Fibroblast of lung (primary cell): ENCODE measurements at regions not wholly inside any gene's neighbourhood (a gene's known extent, or its start where the extent isn't known, plus 50 kb on each side); places are given as distances from the start of the nearest gene placed in this dataset.

ENCODE experiments used
- DNase-seq, 2 donors: peaks; one replicate each; pipeline versions ENCODE4 v3.0.0 to v3.0.0-alpha.2; 2010; ENCODE audit warnings: low read depth in 2 of 2
- H2AFZ ChIP-seq: 2 replicates; pipeline ENCODE4 v1.5.1; 2012; ENCODE audit warnings: low read length, control low read depth, inconsistent platforms
- H3K27ac ChIP-seq: 2 replicates; pipeline ENCODE4 v1.5.1; 2011; ENCODE audit warnings: low read length, control low read depth; ENCODE audit not compliant: insufficient read depth
- H3K27me3 ChIP-seq: 2 replicates; pipeline ENCODE4 v1.5.1; 2011; ENCODE audit warnings: mild to moderate bottlenecking, low read length; ENCODE audit not compliant: control insufficient read depth, insufficient read depth
- H3K36me3 ChIP-seq: 2 replicates; pipeline ENCODE4 v1.5.1; 2011; ENCODE audit warnings: low read length; ENCODE audit not compliant: control insufficient read depth, insufficient read depth
- H3K4me1 ChIP-seq: 2 replicates; pipeline ENCODE4 v1.5.1; 2011; ENCODE audit warnings: low read length; ENCODE audit not compliant: control insufficient read depth, insufficient read depth; ENCODE audit errors: extremely low read depth
- H3K4me2 ChIP-seq: 2 replicates; pipeline ENCODE4 v1.5.1; 2011; ENCODE audit warnings: low read length, control low read depth; ENCODE audit not compliant: insufficient read depth; ENCODE audit errors: extremely low read depth
- H3K4me3 ChIP-seq, 4 experiments: fragments of 200-600 bp in 1 of 4; sonication (generic) in 1 of 4; replicated peaks in 1 of 4; 2 replicates each; pipeline ENCODE4 v1.5.1; 2011 to 2016; ENCODE audit warnings: low read length in 4 of 4, low read depth in 3 of 4, mild to moderate bottlenecking in 3 of 4, control low read depth in 2 of 4, inconsistent platforms in 1 of 4, mixed read lengths in 1 of 4; ENCODE audit not compliant: insufficient read depth in 1 of 4; ENCODE audit errors: control extremely low read depth in 1 of 4
- H3K79me2 ChIP-seq: 2 replicates; pipeline ENCODE4 v1.5.1; 2012; ENCODE audit warnings: mild to moderate bottlenecking, low read length, inconsistent platforms; ENCODE audit not compliant: control insufficient read depth, insufficient read depth
- H3K9ac ChIP-seq: 2 replicates; pipeline ENCODE4 v1.5.1; 2011; ENCODE audit warnings: mild to moderate bottlenecking, low read length, control low read depth; ENCODE audit not compliant: insufficient read depth
- H3K9me3 ChIP-seq: 2 replicates; pipeline ENCODE4 v1.5.1; 2012; ENCODE audit warnings: low read depth, low read length; ENCODE audit not compliant: control insufficient read depth, insufficient read depth
- H4K20me1 ChIP-seq: 2 replicates; pipeline ENCODE4 v1.5.1; 2011; ENCODE audit warnings: low read length; ENCODE audit not compliant: control insufficient read depth, insufficient read depth; ENCODE audit errors: extremely low read depth
- CTCF ChIP-seq, 2 donors: IDR thresholded peaks in 1 of 2; conservative IDR thresholded peaks in 1 of 2; 1 replicate in 1 of 2; 2 replicates in 1 of 2; pipeline ENCODE4 v1.5.1; 2011 to 2012; ENCODE audit warnings: low read length in 2 of 2, control low read depth in 1 of 2, inconsistent platforms in 1 of 2, low read depth in 1 of 2, mild to moderate bottlenecking in 1 of 2
- EZH2 ChIP-seq: IDR thresholded peaks from 2 replicates; pipeline ENCODE4 v1.5.1; 2012; ENCODE audit warnings: low read length, control low read depth, mild to moderate bottlenecking; ENCODE audit errors: missing control alignments

DNA sequence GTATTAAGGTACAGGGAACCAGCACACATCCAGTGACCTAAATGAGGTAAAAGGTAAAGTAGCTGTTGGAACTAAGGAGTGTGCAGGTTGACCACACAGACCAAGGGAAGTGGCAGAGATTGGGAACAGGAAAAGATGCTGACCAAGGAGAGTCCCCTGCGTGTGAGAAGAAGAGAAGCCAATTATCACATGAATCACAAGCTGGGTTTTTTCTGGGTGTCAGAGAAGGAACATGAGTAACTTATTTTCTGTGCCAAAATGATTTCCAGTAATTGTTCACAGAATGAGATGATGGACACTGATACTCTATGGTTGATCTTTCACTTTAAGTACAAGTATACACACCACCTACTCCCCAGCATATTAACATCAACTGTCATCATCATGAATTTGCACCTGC lies 130.7 kb upstream of the ACO1 start:
- Histone ChIP-seq H3K36me3 (no peaks in the 10 kb centered on the region), H4K20me1 (no peaks in the 10 kb centered on the region), H3K79me2 (no peaks in the 10 kb centered on the region), H2AFZ (no peak overlapping the region), H3K4me1 (no peaks in the 10 kb centered on the region), H3K4me3 (no peak overlapping the region), H3K9ac (no peak overlapping the region), H3K4me2 (no peak overlapping the region), H3K9me3 (no peaks in the 10 kb centered on the region), H3K27ac (no peak overlapping the region), H3K27me3 (no peaks in the 10 kb centered on the region)
- no peak for DNase-seq
- TF ChIP-seq CTCF (conservative IDR thresholded peaks at IDR 0.05 in 1 of 2, IDR thresholded peaks at IDR 0.05 in 1 of 2; ENCODE audit: low read depth in 1 of 2, low read length in 2 of 2) (no peak), EZH2 (no peak)

GRCh38 chr9:32255026-32255425 lies 129.4 kb upstream of the ACO1 start:
- H3K4me1 ChIP-seq = no peaks in the 10 kb centered on the region
- no peak overlapping the region for H3K27ac ChIP-seq
- no peak overlapping the region for H3K4me2 ChIP-seq
- H3K79me2 ChIP-seq = no peaks in the 10 kb centered on the region
- no peak overlapping the region for H2AFZ ChIP-seq
- DNase-seq = no peak
- no peaks in the 10 kb centered on the region for H4K20me1 ChIP-seq
- no peaks in the 10 kb centered on the region for H3K27me3 ChIP-seq
- H3K9me3 ChIP-seq = no peaks in the 10 kb centered on the region
- H3K9ac ChIP-seq = no peak overlapping the region
- H3K36me3 ChIP-seq = no peaks in the 10 kb centered on the region
- TF ChIP-seq EZH2 (no peak), CTCF (conservative IDR thresholded peaks at IDR 0.05 in 1 of 2, IDR thresholded peaks at IDR 0.05 in 1 of 2; ENCODE audit: low read depth in 1 of 2, low read length in 2 of 2) (no peak)
- H3K4me3 ChIP-seq = no peak overlapping the region

- Histone ChIP-seq H3K9ac (no peak overlapping the region), H3K36me3 (no peaks in the 10 kb centered on the region), H3K27ac (no peak overlapping the region), H3K79me2 (no peaks in the 10 kb centered on the region), H3K4me3 (no peak overlapping the region), H3K27me3 (no peaks in the 10 kb centered on the region), H3K4me1 (no peaks in the 10 kb centered on the region), H3K4me2 (no peak overlapping the region), H2AFZ (no peak overlapping the region), H4K20me1 (no peaks in the 10 kb centered on the region), H3K9me3 (no peaks in the 10 kb centered on the region)
- no peak for TF ChIP-seq CTCF (conservative IDR thresholded peaks at IDR 0.05 in 1 of 2, IDR thresholded peaks at IDR 0.05 in 1 of 2; ENCODE audit: low read depth in 1 of 2, low read length in 2 of 2)
- TF ChIP-seq EZH2 = no peak
- DNase-seq = no peak
Observed at GRCh38 chr9:32258482-32258881, 126.0 kb upstream of the ACO1 start.
